ELR (cell line): ENCODE measurements at regions not wholly inside any gene's neighbourhood (a gene's known extent, or its start where the extent isn't known, plus 50 kb on each side); places are given as distances from the start of the nearest gene placed in this dataset.
"Not testable (repeated sequence)": the region's sequence is repeated elsewhere in the genome, so short reads cannot be mapped to it uniquely, and the experiment has no call there.

ENCODE experiments used
- DNase-seq: peaks from one replicate; pipeline ENCODE4 v3.0.0-alpha.2; 2015; ENCODE audit warnings: low read depth

GRCh38 chr4:114287079-114287696 lies 307.7 kb upstream of the ARSJ start:
- DNase-seq = no peak

- DNase-seq = no peak
These were observed 302.5 kb upstream of the UGT8 start for GRCh38 chr4:114296126-114296525.

- no peak for DNase-seq
These were observed 296.1 kb upstream of the UGT8 start for GRCh38 chr4:114302472-114302871.

DNA sequence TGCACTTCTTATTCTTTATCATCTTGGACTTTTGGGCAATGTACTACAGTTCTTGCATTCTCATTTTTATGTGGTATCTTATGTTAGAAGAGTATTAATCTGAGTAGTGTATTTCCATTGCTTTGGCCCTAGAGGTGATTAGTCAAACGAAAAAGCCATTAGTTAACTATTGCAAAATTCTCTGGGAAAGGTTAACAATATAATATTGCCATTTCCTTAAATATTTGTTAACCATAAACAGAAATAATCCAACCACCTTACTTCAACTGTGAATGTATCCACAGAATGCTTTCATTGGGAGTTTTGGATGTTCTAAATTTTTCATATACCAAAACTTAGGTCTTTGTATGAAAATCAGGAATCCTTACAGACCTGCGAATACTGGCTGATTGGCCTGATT lies 294.6 kb upstream of the UGT8 start:
- no peak for DNase-seq

DNA sequence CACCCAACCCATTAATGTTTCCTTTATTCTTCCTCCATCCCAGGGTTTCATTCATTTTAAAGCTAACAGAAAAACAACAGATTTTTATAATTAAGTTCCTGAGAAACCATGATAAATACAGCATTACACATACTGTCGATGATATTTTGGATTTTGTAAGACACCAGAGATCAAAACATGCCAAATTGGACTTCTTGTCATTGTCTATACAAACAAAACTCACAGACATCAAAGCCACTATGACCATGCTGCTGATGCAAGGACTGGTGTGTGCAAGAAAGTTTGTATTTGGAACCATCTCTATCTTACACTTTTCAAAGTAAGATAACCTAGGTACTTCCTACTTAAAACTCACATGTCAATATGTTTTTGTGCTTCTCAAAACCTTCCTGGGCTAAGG lies 294.0 kb upstream of the UGT8 start:
- no peak for DNase-seq

- DNase-seq = no peak
These were observed 291.7 kb upstream of the UGT8 start for GRCh38 chr4:114306946-114307345.

DNA sequence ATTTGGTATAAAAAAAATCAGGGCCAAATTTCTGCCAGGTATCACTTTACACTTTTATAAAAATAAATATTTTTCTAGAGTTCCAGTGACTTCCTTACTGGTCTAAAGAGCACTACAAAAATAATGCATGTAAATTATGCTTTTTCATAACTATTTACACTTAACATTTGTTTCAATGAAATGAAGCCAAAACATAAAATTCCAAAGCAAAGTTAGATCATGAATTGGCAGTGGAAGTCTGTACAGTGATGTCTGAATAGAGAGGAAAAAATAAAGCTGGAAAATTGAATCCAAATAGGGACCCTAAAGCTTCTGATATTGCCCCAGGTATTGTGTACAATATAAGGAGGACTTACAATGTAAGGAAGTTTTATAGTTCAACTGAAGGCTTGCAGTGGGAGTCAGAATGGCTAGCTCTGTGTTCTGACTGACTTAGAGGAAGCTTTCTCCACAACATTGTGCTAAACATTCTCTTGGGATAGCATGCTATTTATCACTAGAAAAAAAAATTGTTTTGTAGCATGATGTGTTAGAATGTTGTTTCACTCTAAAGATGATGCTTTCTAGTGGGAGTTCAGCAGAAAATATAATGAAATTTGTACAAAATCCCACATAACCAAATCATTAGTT lies 288.2 kb upstream of the UGT8 start:
- no peak for DNase-seq

DNA sequence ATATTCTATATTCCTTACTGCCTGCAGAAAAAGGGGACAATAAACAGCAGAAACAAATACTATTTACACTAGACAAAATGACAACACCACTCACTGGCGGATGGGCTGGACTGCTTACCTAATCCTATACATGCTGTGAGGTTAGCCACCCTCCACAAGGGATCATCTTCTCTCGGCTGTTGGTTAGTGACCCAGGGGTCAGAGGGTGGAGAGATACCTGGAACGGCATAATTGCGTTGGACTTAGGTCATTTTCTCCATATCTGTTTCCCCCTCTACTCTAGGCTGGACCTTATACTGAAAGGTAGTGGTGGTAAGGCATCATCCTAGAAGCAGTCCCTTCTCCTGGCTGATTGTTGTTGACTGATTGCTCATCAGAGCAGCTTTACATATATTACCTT lies 286.8 kb upstream of the UGT8 start:
- DNase-seq = no peak

GRCh38 chr4:114312338-114312737 lies 286.3 kb upstream of the UGT8 start:
- DNase-seq = no peak

GRCh38 chr4:114316789-114317188 lies 281.8 kb upstream of the UGT8 start:
- DNase-seq = no peak

DNA sequence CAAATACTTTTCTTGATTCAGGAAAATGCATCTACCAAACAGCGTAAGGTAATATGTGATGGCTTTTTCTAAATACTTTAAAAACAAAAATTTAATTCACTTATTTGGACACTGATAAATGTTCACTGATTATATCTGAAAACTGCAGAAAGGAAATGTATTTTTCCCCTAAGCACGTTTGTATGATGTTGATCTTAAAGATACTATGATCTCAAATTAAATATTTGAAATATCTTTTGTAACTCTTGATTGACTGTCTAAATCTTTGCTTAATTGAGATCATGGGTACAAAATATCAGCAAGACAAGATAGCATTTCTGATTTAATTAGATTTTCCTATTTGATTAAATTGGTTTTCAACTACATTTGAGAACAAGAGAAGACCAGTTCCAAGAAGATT lies 281.0 kb upstream of the UGT8 start:
- no peak for DNase-seq

GRCh38 chr4:114318309-114318708 lies 280.3 kb upstream of the UGT8 start:
- DNase-seq = no peak

DNA sequence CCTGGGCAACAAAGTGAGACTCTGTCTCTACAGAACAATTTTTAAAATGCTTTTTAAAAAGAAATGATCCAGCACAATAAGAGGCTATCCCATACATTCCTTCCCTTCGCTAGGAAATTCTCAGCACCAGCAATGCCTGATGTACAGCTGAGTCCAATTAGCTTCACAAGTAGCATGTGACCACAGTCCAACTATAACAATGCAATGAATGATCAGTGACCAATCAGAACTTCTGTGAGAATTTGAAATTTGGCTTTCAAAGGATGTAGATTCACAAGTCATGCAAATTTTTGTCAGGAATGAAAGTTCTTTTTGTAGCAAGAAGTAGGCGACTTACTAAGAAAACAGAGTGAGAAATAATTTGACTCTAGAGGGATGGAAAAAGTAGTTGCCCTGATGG lies 278.5 kb upstream of the UGT8 start:
- DNase-seq = no peak

GRCh38 chr4:114321366-114321765 lies 277.2 kb upstream of the UGT8 start:
- DNase-seq = no peak

GRCh38 chr4:114323841-114324240 lies 274.8 kb upstream of the UGT8 start:
- DNase-seq = no peak

DNA sequence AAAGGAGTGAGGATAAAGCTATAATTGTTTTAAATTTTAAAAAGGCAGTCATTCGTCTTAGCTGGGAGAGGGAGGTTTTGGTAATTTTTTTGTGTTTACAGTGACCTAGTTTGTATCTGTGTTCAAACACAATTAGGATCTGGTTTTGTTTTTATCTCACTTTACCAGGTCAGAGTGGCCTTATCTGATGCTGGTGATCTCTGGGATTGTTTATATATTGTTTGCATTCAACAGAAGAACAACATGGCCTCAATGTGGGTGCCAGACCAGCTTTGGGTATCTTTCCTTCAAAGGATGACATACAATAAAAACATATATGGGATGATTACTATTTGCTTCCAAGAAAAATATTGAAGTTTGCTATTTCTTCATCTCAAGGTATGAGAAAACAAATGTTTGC lies 272.2 kb upstream of the UGT8 start:
- no peak for DNase-seq

DNA sequence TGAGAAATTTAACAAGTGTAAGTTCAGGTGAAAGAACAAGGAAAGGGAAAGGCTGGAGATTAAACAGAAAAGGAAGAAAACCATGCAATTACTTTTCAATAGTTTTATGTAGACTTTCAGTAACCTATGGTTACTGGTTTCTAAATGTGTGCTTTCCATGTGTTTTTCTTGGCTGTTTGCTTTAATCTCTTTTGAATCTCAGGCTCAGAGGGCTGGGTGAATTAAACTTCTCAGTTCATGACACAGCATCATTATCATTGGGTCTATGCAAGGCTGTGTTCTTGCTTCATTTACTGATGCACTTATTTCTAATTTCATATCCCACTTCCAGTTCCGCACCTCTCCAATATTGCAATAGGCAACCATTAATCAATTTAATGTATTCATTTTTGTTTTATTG lies 266.5 kb upstream of the UGT8 start:
- no peak for DNase-seq

- DNase-seq = not testable (repeated sequence)
These were observed 264.2 kb upstream of the UGT8 start for GRCh38 chr4:114334363-114334762.

DNA sequence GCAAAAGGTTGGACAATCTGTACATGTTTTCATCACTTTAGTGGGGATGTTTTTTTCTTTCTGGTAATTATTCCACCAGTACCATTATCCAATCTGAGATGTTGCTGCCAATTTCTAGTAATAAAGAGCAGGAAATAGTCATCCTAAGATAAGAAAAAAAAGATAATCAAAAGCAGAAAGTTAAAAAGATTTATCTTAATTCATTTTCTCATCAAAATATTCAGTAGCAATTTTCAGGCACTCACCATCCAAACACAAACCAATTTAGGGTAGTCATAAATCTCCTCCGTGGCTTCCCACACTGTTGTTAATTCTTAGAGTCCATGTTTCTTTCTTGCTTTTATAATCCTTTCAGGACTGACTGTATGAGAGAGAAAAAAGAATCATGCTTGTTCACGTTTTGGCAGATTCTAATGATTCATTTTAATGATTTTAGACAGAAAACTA lies 263.7 kb upstream of the UGT8 start:
- no peak for DNase-seq

GRCh38 chr4:114335339-114335738 lies 263.3 kb upstream of the UGT8 start:
- DNase-seq = no peak

DNA sequence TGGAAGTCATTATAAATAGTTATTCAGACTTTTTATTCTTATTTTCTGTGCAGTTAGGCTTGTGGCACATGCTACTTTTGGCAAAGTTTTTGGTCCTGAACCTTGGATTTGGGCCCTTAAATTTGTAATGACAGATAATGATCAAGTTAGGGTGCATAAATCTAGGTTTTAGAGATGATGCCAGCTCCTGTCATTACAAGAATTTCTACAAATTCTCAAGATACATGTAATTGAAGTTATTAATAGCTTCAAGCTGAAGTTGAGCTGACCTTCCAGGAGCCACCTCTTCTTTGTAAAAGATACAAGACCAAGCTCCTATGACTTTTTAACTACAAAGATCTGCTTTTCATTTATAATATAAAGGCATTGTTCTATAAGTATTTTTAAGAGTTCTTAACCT lies 255.6 kb upstream of the UGT8 start:
- no peak for DNase-seq

GRCh38 chr4:114349543-114350175 lies 248.9 kb upstream of the UGT8 start:
- peak; percentile 71 for DNase-seq

DNA sequence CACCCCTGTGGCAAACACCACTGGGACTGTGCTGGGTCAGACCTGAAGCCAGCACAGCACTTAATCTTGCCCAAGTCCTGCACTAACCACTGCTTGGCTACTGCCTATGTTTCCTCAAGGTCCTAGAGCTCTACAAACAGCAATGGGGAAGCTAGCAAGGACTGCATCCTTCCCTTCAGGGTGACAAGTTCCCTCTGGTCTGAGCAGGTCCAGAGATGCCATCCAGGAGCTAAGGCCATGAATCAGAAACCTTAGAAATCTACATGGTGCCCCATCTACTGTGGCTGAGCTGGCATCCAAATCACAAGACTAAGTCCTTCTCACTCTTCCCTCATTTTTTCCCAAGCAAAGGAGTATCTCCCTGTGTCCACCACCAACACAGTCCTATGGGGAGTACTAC lies 239.7 kb upstream of the UGT8 start:
- DNase-seq = no peak

- peak; percentile 12 for DNase-seq
These were observed 237.4 kb upstream of the UGT8 start for GRCh38 chr4:114361249-114361648.
